HG02852 (cell line): ENCODE measurements at regions not wholly inside any gene's neighbourhood (a gene's known extent, or its start where the extent isn't known, plus 50 kb on each side); places are given as distances from the start of the nearest gene placed in this dataset.
"Not testable (repeated sequence)": the region's sequence is repeated elsewhere in the genome, so short reads cannot be mapped to it uniquely, and the experiment has no call there.

ENCODE experiments used
- ATAC-seq: cut with Tn5 transposase; IDR thresholded peaks from one replicate; pipeline ENCODE4 v1.9.1; 2021; ENCODE audit warnings: mild to moderate bottlenecking, moderate library complexity; ENCODE audit not compliant: unreplicated experiment

- ATAC-seq, result no peak
Observed at GRCh38 chr6:135701426-135701825, 150.1 kb upstream of the PDE7B start.

- ATAC-seq, result no peak
Observed at GRCh38 chr6:135703007-135703406, 148.5 kb upstream of the PDE7B start.

- peak; percentile 91 for ATAC-seq
Observed at GRCh38 chr6:135703621-135704020, 147.9 kb upstream of the PDE7B start.

GRCh38 chr6:135707426-135707825 is 144.1 kb upstream of the PDE7B start:
- ATAC-seq, result no peak

GRCh38 chr6:135710042-135710441 is 141.5 kb upstream of the PDE7B start:
- ATAC-seq, result no peak

- ATAC-seq, result no peak
Observed at GRCh38 chr6:135722190-135722589, 129.3 kb upstream of the PDE7B start.

GRCh38 chr6:135722679-135723078 is 128.8 kb upstream of the PDE7B start:
- no peak for ATAC-seq

- ATAC-seq, result no peak
Observed at GRCh38 chr6:135728589-135728988, 122.9 kb upstream of the PDE7B start.

GRCh38 chr6:135731116-135731515 is 120.4 kb upstream of the PDE7B start:
- ATAC-seq, result no peak

GRCh38 chr6:135736351-135736750 is 115.2 kb upstream of the PDE7B start:
- not testable (repeated sequence) for ATAC-seq

- no peak for ATAC-seq
Observed at GRCh38 chr6:135738636-135739035, 112.9 kb upstream of the PDE7B start.

- ATAC-seq, result no peak
Observed at GRCh38 chr6:135739288-135739687, 112.2 kb upstream of the PDE7B start.

GRCh38 chr6:135740580-135740979 is 110.9 kb upstream of the PDE7B start:
- ATAC-seq, result no peak

GRCh38 chr6:135743476-135743875 is 108.0 kb upstream of the PDE7B start:
- no peak for ATAC-seq

GRCh38 chr6:135748189-135748588 is 103.3 kb upstream of the PDE7B start:
- ATAC-seq, result no peak

- no peak for ATAC-seq
Observed at GRCh38 chr6:135750081-135750480, 101.4 kb upstream of the PDE7B start.

- ATAC-seq, result no peak
Observed at GRCh38 chr6:135753196-135753595, 98.3 kb upstream of the PDE7B start.

GRCh38 chr6:135759831-135760230 is 91.7 kb upstream of the PDE7B start:
- no peak for ATAC-seq

GRCh38 chr6:135774006-135774405 is 77.5 kb upstream of the PDE7B start:
- ATAC-seq, result no peak

- ATAC-seq, result no peak
Observed at GRCh38 chr6:135779213-135779612, 72.3 kb upstream of the PDE7B start.

GRCh38 chr6:135780326-135780725 is 71.2 kb upstream of the PDE7B start:
- ATAC-seq, result no peak

- ATAC-seq, result no peak
Observed at GRCh38 chr6:135782546-135782945, 69.0 kb upstream of the PDE7B start.

- no peak for ATAC-seq
Observed at GRCh38 chr6:135784507-135784906, 67.0 kb upstream of the PDE7B start.
